CD4-positive, alpha-beta T cell (primary cell): ENCODE measurements at regions not wholly inside any gene's neighbourhood (a gene's known extent, or its start where the extent isn't known, plus 50 kb on each side); places are given as distances from the start of the nearest gene placed in this dataset.

Experiments
- ATAC-seq: fragments of 200-7000 bp; cut with Tn5 transposase; one replicate; pipeline ENCODE4 v1.10.0; 2022; ENCODE audit warnings: mild to moderate bottlenecking; ENCODE audit not compliant: poor library complexity
- CTCF ChIA-PET: fragments of 350-600 bp; sonication (Branson Sonifier 250); formaldehyde crosslinking; loops from one replicate; lab custom pipeline; 2021; ENCODE audit warnings: antibody characterized with exemption, inconsistent platforms; lab: Charles Lee
- POLR2A ChIA-PET: fragments of 350-600 bp; sonication (Branson Sonifier 250); formaldehyde crosslinking; loops from one replicate; lab custom pipeline; 2021; ENCODE audit warnings: antibody characterized with exemption, inconsistent platforms; lab: Charles Lee
- DNase-seq, 14 experiments: peaks; one replicate each; pipeline ENCODE4 v3.0.0-alpha.2; 2013 to 2020; ENCODE audit warnings: mixed read lengths in 2 of 14
- H3K27ac ChIP-seq, 2 donors: one replicate each; pipeline versions ENCODE4 v1.5.1 to v1.7.0; 2013; ENCODE audit warnings: low read length in 2 of 2, low read depth in 1 of 2, mild to moderate bottlenecking in 1 of 2
- H3K27me3 ChIP-seq, 2 experiments: 1 replicate in 1 of 2; 2 replicates in 1 of 2; pipeline versions ENCODE4 v1.6.1 to v1.7.0; 2013; ENCODE audit warnings: low read length in 2 of 2, control low read depth in 1 of 2, mild to moderate bottlenecking in 1 of 2, moderate library complexity in 1 of 2; ENCODE audit not compliant: insufficient read depth in 2 of 2, control insufficient read depth in 1 of 2
- H3K36me3 ChIP-seq: one replicate; pipeline ENCODE4 v1.6.1; 2013; ENCODE audit warnings: low read length, control low read depth; ENCODE audit not compliant: insufficient read depth
- H3K4me1 ChIP-seq: one replicate; pipeline ENCODE4 v1.6.1; 2013; ENCODE audit warnings: low read length, control low read depth; ENCODE audit not compliant: insufficient read depth
- H3K4me3 ChIP-seq: one replicate; pipeline ENCODE4 v1.5.1; 2013; ENCODE audit warnings: mild to moderate bottlenecking, low read length, moderate library complexity
- H3K9me3 ChIP-seq, 2 experiments: 1 replicate in 1 of 2; 2 replicates in 1 of 2; pipeline versions ENCODE4 v1.6.1 to v1.7.0; 2013; ENCODE audit warnings: low read length in 2 of 2, mild to moderate bottlenecking in 2 of 2, control low read depth in 1 of 2, moderate library complexity in 1 of 2; ENCODE audit not compliant: control insufficient read depth in 1 of 2, insufficient read depth in 1 of 2
- H3K27ac Mint-ChIP-seq: one replicate; pipeline ENCODE4 v1.8.0; 2020; ENCODE audit warnings: mixed read lengths
- H3K27me3 Mint-ChIP-seq: one replicate; pipeline ENCODE4 v1.8.0; 2021; ENCODE audit warnings: mixed read lengths
- H3K36me3 Mint-ChIP-seq: one replicate; pipeline ENCODE4 v1.8.0; 2021; ENCODE audit warnings: low read depth, mixed read lengths
- H3K4me1 Mint-ChIP-seq: one replicate; pipeline ENCODE4 v1.8.0; 2021; ENCODE audit warnings: low read depth, mixed read lengths
- H3K4me3 Mint-ChIP-seq: one replicate; pipeline ENCODE4 v1.8.0; 2020; ENCODE audit warnings: mild to moderate bottlenecking, mixed read lengths
- H3K9me3 Mint-ChIP-seq: one replicate; pipeline ENCODE4 v1.8.0; 2020; ENCODE audit warnings: mixed read lengths
- intact Hi-C, 2 experiments: fragments of 100-400 bp; cut with DNase I in 1 of 2; cut with micrococcal nuclease in 1 of 2; formaldehyde crosslinking; loops; one replicate each; pipeline versions ENCODE4 v1.15.1 to v1.9.0; 2023 to 2025; cut with DNase I, micrococcal nuclease
- TF ChIP-seq, protein P1 (sequence below): fragments of 200-600 bp; IDR thresholded peaks from one replicate; pipeline ENCODE4 v1.8.0; 2022; ENCODE audit warnings: antibody characterized with exemption, mild to moderate bottlenecking

DNA sequence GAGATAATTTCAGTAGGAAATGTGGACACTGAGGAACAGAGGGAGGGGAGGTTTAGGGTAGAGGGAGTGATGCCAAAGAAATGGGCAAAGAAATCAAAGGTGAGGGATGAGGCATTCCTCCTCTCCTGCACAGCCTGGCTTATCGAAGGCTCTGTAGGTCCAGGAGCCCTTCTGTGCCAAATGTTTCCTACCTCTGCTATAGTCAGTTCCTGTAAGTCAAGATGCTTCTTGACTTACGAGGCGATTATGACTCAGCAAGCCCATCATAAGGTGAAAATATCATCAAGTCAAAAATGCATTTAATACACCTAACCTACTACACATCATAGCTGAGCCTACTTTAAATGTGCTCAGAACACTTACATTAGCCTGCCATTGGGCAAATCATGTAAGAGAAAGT, 60.0 kb upstream of the ARHGAP24 start:
- Mint-ChIP-seq H3K4me1 (no peaks in the 10 kb centered on the region), H3K36me3 (no peaks in the 10 kb centered on the region), H3K4me3 (no peak overlapping the region), H3K27ac (no peak overlapping the region), H3K9me3 (no peaks in the 10 kb centered on the region), H3K27me3 (no peaks in the 10 kb centered on the region)
- intact Hi-C loops, result no loop called here
- ChIA-PET POLR2A (no interaction called here), CTCF (no interaction called here)
- no peak overlapping the region for H3K4me3 ChIP-seq
- TF ChIP-seq, protein P1, sequence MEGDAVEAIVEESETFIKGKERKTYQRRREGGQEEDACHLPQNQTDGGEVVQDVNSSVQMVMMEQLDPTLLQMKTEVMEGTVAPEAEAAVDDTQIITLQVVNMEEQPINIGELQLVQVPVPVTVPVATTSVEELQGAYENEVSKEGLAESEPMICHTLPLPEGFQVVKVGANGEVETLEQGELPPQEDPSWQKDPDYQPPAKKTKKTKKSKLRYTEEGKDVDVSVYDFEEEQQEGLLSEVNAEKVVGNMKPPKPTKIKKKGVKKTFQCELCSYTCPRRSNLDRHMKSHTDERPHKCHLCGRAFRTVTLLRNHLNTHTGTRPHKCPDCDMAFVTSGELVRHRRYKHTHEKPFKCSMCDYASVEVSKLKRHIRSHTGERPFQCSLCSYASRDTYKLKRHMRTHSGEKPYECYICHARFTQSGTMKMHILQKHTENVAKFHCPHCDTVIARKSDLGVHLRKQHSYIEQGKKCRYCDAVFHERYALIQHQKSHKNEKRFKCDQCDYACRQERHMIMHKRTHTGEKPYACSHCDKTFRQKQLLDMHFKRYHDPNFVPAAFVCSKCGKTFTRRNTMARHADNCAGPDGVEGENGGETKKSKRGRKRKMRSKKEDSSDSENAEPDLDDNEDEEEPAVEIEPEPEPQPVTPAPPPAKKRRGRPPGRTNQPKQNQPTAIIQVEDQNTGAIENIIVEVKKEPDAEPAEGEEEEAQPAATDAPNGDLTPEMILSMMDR, result no peak
- H3K36me3 ChIP-seq, result no peaks in the 10 kb centered on the region
- no peak for ATAC-seq
- no peaks in the 10 kb centered on the region for H3K27me3 ChIP-seq
- H3K4me1 ChIP-seq, result no peaks in the 10 kb centered on the region
- peaks cover 0 to 4% of the 10 kb centered on the region in 2 experiments for H3K9me3 ChIP-seq
- DNase-seq, result no peak
- no peak overlapping the region for H3K27ac ChIP-seq

DNA sequence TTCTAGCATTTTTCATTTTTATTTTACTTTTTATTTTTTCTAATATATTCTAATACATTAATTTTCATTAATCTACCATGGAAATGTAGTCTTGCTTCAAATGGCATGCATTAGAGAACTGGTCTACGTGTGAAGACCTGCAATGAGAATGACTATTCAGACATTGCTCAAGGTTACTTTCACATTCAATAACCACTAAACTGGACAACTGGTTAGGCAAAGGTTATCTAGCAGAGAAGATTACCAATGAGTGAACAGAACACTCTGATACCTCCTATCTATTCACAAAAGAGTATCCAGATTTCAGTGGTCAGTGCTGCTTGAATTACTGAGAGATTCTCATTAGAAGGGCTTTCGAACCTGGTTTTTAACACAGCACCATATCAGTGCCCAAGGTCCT, 58.9 kb upstream of the ARHGAP24 start:
- Mint-ChIP-seq H3K4me1 (no peaks in the 10 kb centered on the region), H3K9me3 (no peaks in the 10 kb centered on the region), H3K27ac (no peak overlapping the region), H3K36me3 (no peaks in the 10 kb centered on the region), H3K27me3 (no peaks in the 10 kb centered on the region), H3K4me3 (no peak overlapping the region)
- no peak overlapping the region for H3K27ac ChIP-seq
- no peaks in the 10 kb centered on the region for H3K27me3 ChIP-seq
- peaks cover 0 to 4% of the 10 kb centered on the region in 2 experiments for H3K9me3 ChIP-seq
- H3K36me3 ChIP-seq, result no peaks in the 10 kb centered on the region
- TF ChIP-seq, protein P1, result no peak
- no peak for ATAC-seq
- H3K4me1 ChIP-seq, result no peaks in the 10 kb centered on the region
- DNase-seq, result no peak
- POLR2A ChIA-PET, result no interaction called here
- intact Hi-C loops, result no loop called here
- H3K4me3 ChIP-seq, result no peak overlapping the region
- CTCF ChIA-PET, result no interaction called here

DNA sequence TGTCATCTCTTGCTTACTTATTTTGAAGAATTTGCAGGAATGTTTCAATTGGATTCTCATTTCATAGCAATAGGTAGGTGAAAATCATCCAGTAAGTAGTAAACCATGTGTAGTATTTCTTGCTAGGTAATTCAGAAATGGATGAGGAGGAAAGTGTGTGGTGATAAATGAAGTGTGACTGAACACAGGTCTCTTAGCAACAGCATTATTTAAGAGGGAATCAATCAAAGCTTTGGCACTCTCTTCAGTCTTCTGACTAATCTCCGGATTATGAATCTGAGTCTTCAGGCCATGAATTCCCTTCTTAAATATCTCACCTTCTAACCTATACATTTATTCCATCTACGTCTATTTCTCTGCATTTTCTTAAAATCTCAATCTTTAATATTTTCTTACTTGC, 55.8 kb upstream of the ARHGAP24 start:
- DNase-seq (no peak), ATAC-seq (no peak)
- Mint-ChIP-seq H3K4me1 (no peaks in the 10 kb centered on the region), H3K36me3 (no peaks in the 10 kb centered on the region), H3K27ac (no peak overlapping the region), H3K4me3 (no peak overlapping the region), H3K9me3 (no peaks in the 10 kb centered on the region), H3K27me3 (no peaks in the 10 kb centered on the region)
- Histone ChIP-seq H3K9me3 (no peaks in the 10 kb centered on the region), H3K36me3 (no peaks in the 10 kb centered on the region), H3K4me3 (no peak overlapping the region), H3K27me3 (no peaks in the 10 kb centered on the region), H3K27ac (no peak overlapping the region), H3K4me1 (no peaks in the 10 kb centered on the region)
- ChIA-PET POLR2A (no interaction called here), CTCF (no interaction called here)
- intact Hi-C loops, result no loop called here
- TF ChIP-seq, protein P1, result no peak
